Cardiac muscle cell (in vitro differentiated cells and primary cell): ENCODE measurements at regions not wholly inside any gene's neighbourhood (a gene's known extent, or its start where the extent isn't known, plus 50 kb on each side); places are given as distances from the start of the nearest gene placed in this dataset.

ENCODE experiments used
- DNase-seq, 2 donors: peaks; one replicate each; pipeline versions ENCODE4 v3.0.0 to v3.0.0-alpha.2; 2010 to 2017; ENCODE audit warnings: low read depth in 1 of 2, low spot score in 1 of 2
- H3K27ac ChIP-seq: fragments of 200-600 bp; sonication (generic); 2 replicates; pipeline ENCODE4 v1.5.1; 2016
- H3K27me3 ChIP-seq: fragments of 200-600 bp; sonication (generic); 2 replicates; pipeline ENCODE4 v1.6.0; 2016; ENCODE audit warnings: control low read depth
- H3K36me3 ChIP-seq: fragments of 200-600 bp; sonication (generic); 2 replicates; pipeline ENCODE4 v1.5.1; 2016; ENCODE audit warnings: control low read depth
- H3K4me1 ChIP-seq: fragments of 200-600 bp; sonication (generic); 2 replicates; pipeline ENCODE4 v1.8.1; 2017; ENCODE audit warnings: low read depth, mild to moderate bottlenecking, mixed run types
- H3K4me3 ChIP-seq: fragments of 200-600 bp; sonication (generic); 2 replicates; pipeline ENCODE4 v1.5.1; 2016; ENCODE audit warnings: mild to moderate bottlenecking
- H3K9me3 ChIP-seq: fragments of 200-600 bp; sonication (generic); 2 replicates; pipeline ENCODE4 v1.5.1; 2017; ENCODE audit warnings: low read depth, mild to moderate bottlenecking, control low read depth
- TF ChIP-seq, protein P1 (sequence below): IDR thresholded peaks from 2 replicates; pipeline ENCODE4 v1.5.1; 2012; ENCODE audit warnings: low read depth, mild to moderate bottlenecking, low read length

DNA sequence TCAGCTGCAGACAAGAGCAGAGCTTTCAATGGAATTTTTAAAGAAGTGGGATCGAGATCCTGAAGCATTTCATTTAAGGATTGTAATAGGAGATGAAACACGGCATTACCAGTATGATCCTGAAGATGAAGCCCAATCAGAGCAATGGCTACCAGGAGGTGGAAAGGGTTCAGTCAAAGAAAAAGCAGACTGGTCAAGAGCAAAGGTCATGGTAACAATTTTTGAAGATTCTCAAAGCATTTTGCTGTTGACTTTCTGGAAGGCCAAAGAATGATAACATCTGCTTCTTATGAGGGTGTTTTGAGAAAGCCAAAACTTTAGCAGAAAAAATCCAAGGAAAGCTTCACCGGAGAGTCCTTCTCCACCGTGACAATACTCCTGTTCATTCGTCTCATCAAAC, 204.3 kb upstream of the EEA1 start:
- Histone ChIP-seq H3K36me3 (no peaks in the 10 kb centered on the region), H3K27me3 (no peaks in the 10 kb centered on the region), H3K4me1 (peaks cover 13% of the 10 kb centered on the region), H3K27ac (no peak overlapping the region), H3K4me3 (no peak overlapping the region), H3K9me3 (no peaks in the 10 kb centered on the region)
- TF ChIP-seq, protein P1, sequence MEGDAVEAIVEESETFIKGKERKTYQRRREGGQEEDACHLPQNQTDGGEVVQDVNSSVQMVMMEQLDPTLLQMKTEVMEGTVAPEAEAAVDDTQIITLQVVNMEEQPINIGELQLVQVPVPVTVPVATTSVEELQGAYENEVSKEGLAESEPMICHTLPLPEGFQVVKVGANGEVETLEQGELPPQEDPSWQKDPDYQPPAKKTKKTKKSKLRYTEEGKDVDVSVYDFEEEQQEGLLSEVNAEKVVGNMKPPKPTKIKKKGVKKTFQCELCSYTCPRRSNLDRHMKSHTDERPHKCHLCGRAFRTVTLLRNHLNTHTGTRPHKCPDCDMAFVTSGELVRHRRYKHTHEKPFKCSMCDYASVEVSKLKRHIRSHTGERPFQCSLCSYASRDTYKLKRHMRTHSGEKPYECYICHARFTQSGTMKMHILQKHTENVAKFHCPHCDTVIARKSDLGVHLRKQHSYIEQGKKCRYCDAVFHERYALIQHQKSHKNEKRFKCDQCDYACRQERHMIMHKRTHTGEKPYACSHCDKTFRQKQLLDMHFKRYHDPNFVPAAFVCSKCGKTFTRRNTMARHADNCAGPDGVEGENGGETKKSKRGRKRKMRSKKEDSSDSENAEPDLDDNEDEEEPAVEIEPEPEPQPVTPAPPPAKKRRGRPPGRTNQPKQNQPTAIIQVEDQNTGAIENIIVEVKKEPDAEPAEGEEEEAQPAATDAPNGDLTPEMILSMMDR: no peak
- DNase-seq: no peak

DNA sequence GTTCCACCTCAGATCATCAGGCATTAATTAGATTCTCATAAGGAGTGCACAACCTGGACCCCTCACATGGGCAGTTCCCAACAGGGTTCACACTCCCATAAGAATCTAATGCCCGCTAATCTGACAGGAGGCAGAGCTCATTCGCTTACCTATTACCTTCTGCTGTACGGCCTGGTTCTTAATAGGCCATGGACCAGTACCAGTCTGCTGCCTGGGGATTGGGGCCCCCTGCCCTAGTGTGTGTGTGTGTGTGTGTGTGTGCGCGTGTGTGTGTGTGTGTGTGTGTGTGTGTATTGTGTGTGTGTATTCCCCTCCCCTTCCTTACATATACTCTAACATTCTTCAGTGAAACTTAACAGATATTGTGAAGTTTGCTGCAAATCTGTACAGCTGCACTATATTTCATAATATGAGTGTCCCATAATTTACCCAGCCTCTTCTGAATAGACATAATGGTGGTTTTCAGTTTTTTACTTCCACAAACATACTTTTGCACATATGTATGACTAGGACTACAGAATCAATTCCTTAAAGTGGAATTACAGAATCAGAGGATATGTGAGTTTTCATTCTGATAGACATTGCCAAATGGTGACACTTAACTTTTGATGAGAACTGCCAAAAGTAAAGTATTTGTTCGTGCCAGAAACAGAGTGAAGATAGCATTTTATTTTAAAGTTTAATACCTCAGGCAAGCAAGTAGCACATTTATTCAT, 205.2 kb upstream of the EEA1 start:
- no peaks in the 10 kb centered on the region for H3K27me3 ChIP-seq
- H3K36me3 ChIP-seq: no peaks in the 10 kb centered on the region
- H3K4me3 ChIP-seq: no peak overlapping the region
- DNase-seq: no peak
- peaks cover 10% of the 10 kb centered on the region for H3K4me1 ChIP-seq
- no peak overlapping the region for H3K27ac ChIP-seq
- H3K9me3 ChIP-seq: no peaks in the 10 kb centered on the region
- TF ChIP-seq, protein P1: no peak

DNA sequence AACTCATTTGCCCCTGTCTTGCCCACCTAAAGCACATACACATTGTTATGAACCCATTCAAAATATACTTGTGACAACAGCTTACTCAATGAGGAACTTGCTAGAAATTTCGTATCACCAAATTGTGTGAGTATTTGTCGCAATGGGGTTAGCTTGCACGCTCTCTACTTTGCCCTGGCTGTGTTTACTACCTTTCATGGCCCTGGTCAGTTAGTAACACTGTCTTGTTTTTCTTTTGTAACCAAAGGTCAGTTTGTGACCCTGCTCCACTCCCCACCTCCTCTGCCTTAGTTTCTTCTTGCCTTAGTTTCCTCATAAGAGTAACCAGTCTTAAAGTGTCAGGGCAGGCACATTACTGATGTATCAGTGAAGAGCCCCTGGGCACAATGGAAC, 205.8 kb upstream of the EEA1 start:
- no peaks in the 10 kb centered on the region for H3K36me3 ChIP-seq
- TF ChIP-seq, protein P1: no peak
- no peak overlapping the region for H3K4me3 ChIP-seq
- no peak for DNase-seq
- no peak overlapping the region for H3K27ac ChIP-seq
- no peaks in the 10 kb centered on the region for H3K9me3 ChIP-seq
- peaks cover 9% of the 10 kb centered on the region for H3K4me1 ChIP-seq
- no peaks in the 10 kb centered on the region for H3K27me3 ChIP-seq

DNA sequence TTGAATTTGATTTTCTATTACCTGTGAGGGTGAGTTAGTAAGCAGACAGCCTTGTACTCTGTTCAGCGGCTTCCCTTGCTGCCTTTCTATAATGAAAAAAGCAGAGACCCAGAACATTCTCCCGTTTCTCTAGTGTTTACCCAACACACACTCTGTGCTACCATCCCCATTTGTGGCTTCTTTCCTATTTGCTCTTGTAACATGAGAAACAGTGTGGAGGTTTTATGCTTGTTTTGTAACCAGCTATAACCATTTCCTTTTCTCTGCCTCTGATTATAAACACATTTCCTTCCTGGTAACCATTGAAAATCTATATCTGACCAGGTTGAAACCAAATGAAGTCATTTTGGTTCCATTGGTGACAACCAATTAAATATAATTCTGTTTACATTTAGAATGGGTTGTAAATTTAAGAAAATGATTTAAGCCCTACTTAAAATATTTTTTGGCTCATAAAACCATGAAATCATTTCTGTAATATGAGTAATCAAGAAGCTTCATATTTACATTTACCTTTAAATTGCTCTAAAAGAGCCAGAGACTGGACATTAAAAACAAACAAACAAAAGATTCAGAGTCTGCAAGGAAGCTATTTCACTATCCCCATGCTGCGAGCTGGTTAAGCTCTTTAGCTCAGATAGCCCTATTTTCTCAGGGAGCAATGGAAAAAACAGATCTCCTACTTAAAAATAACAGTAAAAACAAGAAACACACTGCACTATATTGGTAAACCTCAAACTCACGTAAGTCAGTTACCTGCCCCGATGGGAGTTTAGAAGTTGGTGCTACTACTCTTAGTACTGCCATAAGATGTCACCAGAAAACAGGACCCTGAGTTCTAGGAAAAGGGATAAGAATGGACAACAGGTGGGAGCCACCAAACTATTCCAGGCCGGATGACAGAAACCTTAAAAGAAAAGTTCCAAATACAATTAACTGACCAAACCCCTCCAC, 206.5 kb upstream of the EEA1 start:
- no peaks in the 10 kb centered on the region for H3K9me3 ChIP-seq
- TF ChIP-seq, protein P1: no peak
- no peak for DNase-seq
- peaks cover 2% of the 10 kb centered on the region for H3K4me1 ChIP-seq
- H3K4me3 ChIP-seq: no peak overlapping the region
- no peak overlapping the region for H3K27ac ChIP-seq
- no peaks in the 10 kb centered on the region for H3K27me3 ChIP-seq
- H3K36me3 ChIP-seq: no peaks in the 10 kb centered on the region

DNA sequence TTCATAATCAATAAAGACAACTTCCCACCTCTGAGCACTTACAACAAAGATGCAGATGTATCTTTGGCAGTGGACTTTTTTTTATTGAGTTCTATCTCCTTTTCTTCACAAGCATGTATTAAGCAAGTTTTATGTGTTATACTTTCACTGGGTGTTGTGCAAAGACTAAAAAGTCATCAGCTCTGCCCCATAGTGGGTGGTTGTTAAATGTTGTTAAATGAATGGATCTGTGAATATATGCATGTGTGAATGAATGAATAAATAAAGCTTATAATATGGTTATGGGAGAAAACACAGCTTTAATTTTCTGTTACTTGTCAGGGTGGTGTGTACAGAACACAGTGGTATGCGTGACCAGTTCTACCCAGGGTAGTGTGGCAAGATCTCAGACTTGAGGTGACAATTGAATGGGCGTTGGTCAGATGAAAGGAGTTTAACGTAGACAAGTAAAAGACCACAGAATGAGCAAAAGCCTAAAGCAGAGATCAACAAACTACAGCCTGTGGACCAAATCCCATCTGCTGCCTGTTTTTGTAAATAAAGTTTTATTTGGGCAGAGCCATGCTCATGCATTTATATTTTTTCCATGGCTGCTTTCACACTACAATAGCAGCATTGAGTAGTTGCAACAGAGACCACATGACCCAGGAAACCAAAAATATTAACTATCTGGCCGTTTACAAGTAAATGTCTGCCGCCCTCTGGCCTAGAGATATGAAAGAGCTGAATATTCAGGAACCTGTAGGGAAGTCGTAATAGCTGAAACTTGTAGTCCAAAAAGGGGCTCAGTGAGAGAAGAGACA, 207.4 kb upstream of the EEA1 start:
- Histone ChIP-seq H3K4me3 (no peak overlapping the region), H3K27me3 (no peaks in the 10 kb centered on the region), H3K4me1 (no peaks in the 10 kb centered on the region), H3K36me3 (no peaks in the 10 kb centered on the region), H3K9me3 (no peaks in the 10 kb centered on the region), H3K27ac (no peak overlapping the region)
- TF ChIP-seq, protein P1: no peak
- no peak for DNase-seq
